ENCODE measurements at regions not wholly inside any gene's neighbourhood (a gene's known extent, or its start where the extent isn't known, plus 50 kb on each side); places are given as distances from the start of the nearest gene placed in this dataset.

DNA sequence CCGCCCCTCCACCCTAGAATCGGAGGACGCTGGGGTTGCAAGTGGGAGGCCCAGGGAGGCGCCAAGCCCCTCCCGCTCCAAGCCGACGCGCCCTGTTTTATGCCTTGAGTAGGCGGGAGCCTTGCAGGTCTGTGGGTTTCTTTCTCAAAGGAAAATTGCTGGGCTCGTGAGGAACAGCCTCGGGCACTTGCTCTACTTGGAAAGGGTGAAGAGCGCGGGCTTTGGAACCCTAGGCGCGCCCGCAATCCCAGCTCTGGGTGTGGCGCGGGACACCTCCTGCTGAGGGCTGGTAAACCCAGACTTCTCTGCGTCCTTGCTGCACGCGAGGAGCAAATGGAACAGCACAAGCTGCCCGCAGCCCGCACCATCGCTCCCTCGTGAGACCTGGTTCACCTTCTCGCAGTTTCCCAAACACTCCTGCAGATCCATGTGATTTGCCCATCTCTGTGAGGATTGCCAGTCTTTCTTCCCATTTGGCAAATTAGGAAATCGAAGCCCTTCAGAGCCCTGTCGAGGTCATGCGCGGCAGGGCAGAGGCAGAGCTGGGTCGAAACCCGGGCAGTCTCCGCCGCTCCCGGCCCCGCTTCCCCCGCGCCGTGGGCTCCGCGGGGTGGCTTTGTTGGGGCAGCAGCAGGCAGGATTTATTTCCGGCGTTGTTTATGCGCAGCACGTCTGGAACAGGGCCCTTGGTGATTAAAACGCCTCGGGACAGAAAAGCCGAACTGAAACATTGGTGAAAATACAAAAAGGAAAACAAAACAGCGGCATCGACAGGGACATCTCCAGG is 98.4 kb upstream of the CPLX2 start:
- H3K4me3 ChIP-seq: no peak overlapping the region
- ATAC-seq (no peak), FAIRE-seq (no peak), DNase-seq (ENCODE audit: low read depth, low spot score) (no peak)
- H2AFZ ChIP-seq (ENCODE audit: control insufficient read depth, low read depth, low read length): no peak overlapping the region
- H3K9ac ChIP-seq (ENCODE audit: control insufficient read depth, insufficient read depth, low read length): no peak overlapping the region
- no peaks in the 10 kb centered on the region for H3K79me2 ChIP-seq (ENCODE audit: control insufficient read depth, insufficient read depth, low read length)
- TF ChIP-seq PAX5 (IDR thresholded peaks at IDR 0.05; ENCODE audit: borderline replicate concordance, low read depth, low read length): no peak
- TF ChIP-seq ZNF274 (IDR thresholded peaks at IDR 0.05; ENCODE audit: insufficient read depth, insufficient read length): no peak
- no peak for TF ChIP-seq CHD2 (IDR thresholded peaks at IDR 0.05; ENCODE audit: borderline replicate concordance, low read depth, low read length)
- TF ChIP-seq, protein P1, sequence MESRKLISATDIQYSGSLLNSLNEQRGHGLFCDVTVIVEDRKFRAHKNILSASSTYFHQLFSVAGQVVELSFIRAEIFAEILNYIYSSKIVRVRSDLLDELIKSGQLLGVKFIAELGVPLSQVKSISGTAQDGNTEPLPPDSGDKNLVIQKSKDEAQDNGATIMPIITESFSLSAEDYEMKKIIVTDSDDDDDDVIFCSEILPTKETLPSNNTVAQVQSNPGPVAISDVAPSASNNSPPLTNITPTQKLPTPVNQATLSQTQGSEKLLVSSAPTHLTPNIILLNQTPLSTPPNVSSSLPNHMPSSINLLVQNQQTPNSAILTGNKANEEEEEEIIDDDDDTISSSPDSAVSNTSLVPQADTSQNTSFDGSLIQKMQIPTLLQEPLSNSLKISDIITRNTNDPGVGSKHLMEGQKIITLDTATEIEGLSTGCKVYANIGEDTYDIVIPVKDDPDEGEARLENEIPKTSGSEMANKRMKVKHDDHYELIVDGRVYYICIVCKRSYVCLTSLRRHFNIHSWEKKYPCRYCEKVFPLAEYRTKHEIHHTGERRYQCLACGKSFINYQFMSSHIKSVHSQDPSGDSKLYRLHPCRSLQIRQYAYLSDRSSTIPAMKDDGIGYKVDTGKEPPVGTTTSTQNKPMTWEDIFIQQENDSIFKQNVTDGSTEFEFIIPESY (IDR thresholded peaks at IDR 0.05): no peak
- no peak for TF ChIP-seq RFX5 (IDR thresholded peaks at IDR 0.05; ENCODE audit: low read depth, low read length)
- TF ChIP-seq TCF3 (IDR thresholded peaks at IDR 0.05; ENCODE audit: borderline replicate concordance, insufficient read depth, low read depth, low read length): no peak
- TF ChIP-seq RELA (IDR thresholded peaks at IDR 0.05; ENCODE audit: borderline replicate concordance, partially characterized antibody): no peak
- TF ChIP-seq DPF2 (IDR thresholded peaks at IDR 0.05): no peak
- no peak for TF ChIP-seq TAF1 (IDR thresholded peaks at IDR 0.05; ENCODE audit: borderline replicate concordance, low read depth, low read length)
- TF ChIP-seq CBX5 (IDR thresholded peaks at IDR 0.05; ENCODE audit: low read depth): no peak
- TF ChIP-seq, protein P2, sequence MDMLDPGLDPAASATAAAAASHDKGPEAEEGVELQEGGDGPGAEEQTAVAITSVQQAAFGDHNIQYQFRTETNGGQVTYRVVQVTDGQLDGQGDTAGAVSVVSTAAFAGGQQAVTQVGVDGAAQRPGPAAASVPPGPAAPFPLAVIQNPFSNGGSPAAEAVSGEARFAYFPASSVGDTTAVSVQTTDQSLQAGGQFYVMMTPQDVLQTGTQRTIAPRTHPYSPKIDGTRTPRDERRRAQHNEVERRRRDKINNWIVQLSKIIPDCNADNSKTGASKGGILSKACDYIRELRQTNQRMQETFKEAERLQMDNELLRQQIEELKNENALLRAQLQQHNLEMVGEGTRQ (IDR thresholded peaks at IDR 0.05; ENCODE audit: borderline replicate concordance, low read depth, low read length): no peak
- no peak for TF ChIP-seq NFYA (IDR thresholded peaks at IDR 0.05; ENCODE audit: borderline replicate concordance, low read depth, low read length)
- TF ChIP-seq MEF2A (IDR thresholded peaks at IDR 0.05; ENCODE audit: insufficient read depth, low read depth, low read length): no peak
- no peak for TF ChIP-seq CBX3 (IDR thresholded peaks at IDR 0.05; ENCODE audit: borderline replicate concordance, low read depth)
- no peak for TF ChIP-seq ESRRA (IDR thresholded peaks at IDR 0.05; ENCODE audit: low read length)
- no peak for TF ChIP-seq PRDM15 (CRISPR knock-in tag; IDR thresholded peaks at IDR 0.05)
- no peak for TF ChIP-seq ZNF384 (IDR thresholded peaks at IDR 0.05; ENCODE audit: borderline replicate concordance, low read depth, low read length)
- no peak for TF ChIP-seq ZNF207 (IDR thresholded peaks at IDR 0.05; ENCODE audit: borderline replicate concordance)
- TF ChIP-seq POU2F2 (IDR thresholded peaks at IDR 0.05; ENCODE audit: borderline replicate concordance, low read depth, low read length): no peak
- TF ChIP-seq PAX8 (IDR thresholded peaks at IDR 0.05): no peak
- ChIA-PET RAD21 (ENCODE audit: unreplicated experiment) (no interaction called here), POLR2A (no interaction called here), SMC1A (ENCODE audit: uncharacterized antibody, unreplicated experiment) (no interaction called here), CTCF (no interaction called here)
- H3K36me3 ChIP-seq (ENCODE audit: control insufficient read depth in 2 of 2, insufficient read depth in 2 of 2, low read length in 1 of 2): no peaks in the 10 kb centered on the region
- no peak overlapping the region for H3K4me2 ChIP-seq (ENCODE audit: control insufficient read depth, insufficient read depth)
- no peaks in the 10 kb centered on the region; a peak in 1 of 4 replicates for H3K27me3 ChIP-seq (replicated peaks in 1 of 2; ENCODE audit: control insufficient read depth in 2 of 2, insufficient read depth in 2 of 2, low read length in 1 of 2)
- H3K27ac ChIP-seq (ENCODE audit: control insufficient read depth, insufficient read depth): no peak overlapping the region
- in situ Hi-C loops (cut with MboI): no loop called here
- no peaks in the 10 kb centered on the region for H3K4me1 ChIP-seq (ENCODE audit: control insufficient read depth, insufficient read depth, low read length)
- H3K9me3 ChIP-seq (replicated peaks; ENCODE audit: control insufficient read depth, insufficient read depth, low read length): no peaks in the 10 kb centered on the region
- no TSS peak for BruUV-seq (replicated peaks)
- intact Hi-C loops (cut with micrococcal nuclease; ENCODE audit: unreplicated experiment): no loop called here
- no peaks in the 10 kb centered on the region for H4K20me1 ChIP-seq (ENCODE audit: control insufficient read depth, insufficient read depth)
- 27% methylated on average over 50 of the region's 50 CpGs for WGBS (ENCODE audit: insufficient coverage, insufficient replicate concordance, low lambda C conversion rate, missing lambda C conversion rate)
